ENCODE measurements at regions not wholly inside any gene's neighbourhood (a gene's known extent, or its start where the extent isn't known, plus 50 kb on each side); places are given as distances from the start of the nearest gene placed in this dataset.

DNA sequence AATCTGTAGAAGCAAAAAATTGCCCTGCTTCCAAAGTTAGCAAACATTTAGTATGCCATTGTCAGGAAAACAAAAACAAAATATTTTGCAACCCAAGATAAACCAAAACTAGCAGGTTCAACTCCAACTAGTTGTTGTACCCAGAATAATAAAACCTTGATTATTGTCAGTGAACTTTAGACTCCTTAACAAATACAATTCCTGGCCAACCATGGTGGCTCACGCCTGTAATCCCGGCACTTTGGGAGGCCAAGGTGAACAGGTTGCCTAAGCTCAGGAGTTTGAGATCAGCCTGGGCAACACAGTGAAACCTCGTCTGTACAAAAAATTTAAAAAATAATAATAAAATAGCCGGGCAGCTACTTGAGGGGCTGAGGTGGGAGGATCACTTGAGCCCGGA is 53.6 kb upstream of the EPCAM start:
- DNase-seq = no peak

DNA sequence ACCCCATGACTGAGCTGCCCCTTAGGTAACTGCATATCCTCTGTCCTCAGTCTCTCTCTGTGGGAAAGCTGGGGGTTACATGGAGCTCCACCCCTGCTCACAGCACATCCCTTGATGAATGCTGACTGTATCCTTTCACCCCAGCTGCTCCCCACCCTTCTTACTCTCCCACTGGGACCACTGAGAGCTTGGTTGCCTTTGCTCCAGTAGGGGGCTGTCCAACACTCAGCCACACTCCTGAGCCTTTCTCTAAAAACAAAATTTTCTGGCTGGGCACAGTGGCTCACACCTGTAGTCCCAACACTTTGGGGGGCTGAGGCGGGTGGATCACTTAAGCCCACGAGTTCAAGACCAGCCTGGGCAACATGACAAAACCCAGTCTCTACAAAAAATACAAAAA is 55.4 kb upstream of the EPCAM start:
- DNase-seq = no peak

DNA sequence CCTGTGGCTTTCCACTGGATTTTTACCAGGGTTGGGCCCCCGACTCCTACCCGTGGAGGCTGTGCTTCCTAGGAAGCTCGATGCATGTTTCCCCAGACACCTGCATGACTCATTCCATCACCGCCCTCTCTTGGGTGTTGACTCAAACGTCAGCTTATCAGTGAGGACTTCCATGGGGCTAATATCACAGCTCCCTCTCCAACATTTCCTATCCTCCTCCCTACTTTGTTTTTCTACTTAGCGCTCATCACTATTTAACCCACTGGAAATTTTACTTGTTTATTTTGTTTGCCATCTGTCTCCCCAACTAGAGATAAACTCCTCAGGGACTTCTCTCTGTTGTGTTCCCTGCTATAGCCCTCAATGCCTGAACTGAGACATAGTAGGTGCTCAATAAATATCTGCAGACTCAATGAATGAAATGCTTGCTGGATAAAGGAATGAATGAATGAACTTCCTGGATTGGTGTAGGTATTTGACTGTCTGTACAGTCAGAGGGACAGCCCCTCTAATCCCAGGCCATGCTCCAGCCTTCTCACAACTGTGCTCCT is 55.9 kb upstream of the EPCAM start:
- no peak for DNase-seq

DNA sequence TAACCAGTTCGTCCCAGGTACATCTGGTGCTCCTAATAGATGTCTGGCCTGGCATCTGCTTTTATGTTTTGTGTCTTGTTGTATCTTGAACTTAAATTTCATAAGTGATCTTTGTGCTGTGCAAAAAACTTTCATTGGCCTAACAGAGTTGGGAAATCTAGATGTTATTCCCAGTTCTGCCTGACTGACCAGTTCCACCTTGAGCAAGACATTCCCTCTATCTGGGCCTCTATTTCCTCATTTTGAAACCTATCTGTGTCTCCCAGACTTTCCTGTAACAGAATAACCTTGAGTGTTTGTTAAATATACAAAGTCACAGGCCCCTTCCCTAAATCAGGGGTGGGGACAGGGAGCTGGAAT is 56.6 kb upstream of the EPCAM start:
- DNase-seq = no peak

DNA sequence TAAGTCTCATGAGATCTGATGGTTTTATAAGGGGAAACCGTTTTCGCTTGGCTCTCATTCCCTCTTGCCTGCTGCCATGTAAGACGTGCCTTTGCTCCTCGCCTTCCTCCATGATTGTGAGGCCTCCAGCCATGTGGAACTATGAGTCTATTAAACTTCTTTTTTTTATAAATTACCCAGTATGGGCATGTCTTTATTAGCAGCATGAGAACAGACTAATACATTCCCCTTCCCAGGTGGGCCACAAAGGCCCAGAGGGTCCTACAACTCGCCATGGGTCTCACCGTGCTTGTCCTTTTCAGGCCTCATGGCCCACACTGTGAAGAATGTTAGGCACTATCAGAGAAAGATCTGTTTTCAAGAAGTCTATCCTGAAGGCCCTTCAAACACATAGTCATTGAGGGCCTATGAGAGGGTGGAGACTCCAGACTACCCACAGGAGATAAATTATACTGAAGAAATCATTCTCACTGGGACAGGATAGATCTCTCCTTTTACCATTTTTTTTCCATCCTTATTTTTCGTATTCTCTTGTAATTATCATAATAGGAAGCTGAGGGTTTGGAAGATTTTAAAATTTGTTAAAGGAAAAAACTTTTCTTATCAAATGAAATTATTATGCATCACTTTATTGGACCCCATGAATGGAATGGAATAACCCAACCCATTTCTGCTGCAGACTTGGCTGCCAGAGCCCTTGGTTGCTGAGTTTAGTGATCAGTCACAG is 57.2 kb upstream of the EPCAM start:
- DNase-seq = no peak

DNA sequence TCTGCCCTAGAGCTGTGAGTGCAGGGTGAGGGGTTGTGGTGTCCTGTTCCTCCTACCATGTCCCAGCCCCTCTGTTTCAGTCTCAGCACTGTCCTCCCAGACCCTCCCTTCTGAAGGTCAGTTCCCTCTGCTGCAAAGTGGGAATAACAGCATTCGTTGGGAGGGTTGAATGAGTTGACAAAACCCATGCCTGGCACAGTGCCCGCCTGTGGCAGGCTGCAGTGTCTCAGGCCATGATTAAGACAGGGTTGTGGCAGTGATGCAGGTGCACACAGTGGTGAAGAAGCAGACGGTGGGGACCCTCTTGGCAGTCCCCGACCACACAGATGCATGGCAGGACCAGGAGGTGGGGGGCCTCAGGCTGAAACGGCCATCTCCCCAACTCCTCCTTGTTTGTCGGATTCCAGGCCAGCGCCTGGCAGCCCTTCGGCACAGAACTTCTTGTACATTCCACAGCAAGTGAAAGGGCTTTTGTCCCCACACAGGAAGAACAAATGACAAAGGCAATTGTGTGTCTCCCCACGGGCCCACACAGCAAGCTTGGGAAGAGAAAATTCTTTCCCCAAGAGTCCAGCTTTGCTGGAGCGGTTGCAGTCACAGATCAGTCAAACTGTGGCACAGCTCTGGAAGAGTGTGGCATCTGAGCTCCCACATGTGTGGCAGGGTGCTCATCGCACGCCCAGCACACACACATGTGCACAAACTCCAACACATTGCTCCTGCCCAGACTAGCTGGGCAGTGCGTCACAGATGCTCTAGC is 58.1 kb upstream of the EPCAM start:
- DNase-seq = no peak

DNA sequence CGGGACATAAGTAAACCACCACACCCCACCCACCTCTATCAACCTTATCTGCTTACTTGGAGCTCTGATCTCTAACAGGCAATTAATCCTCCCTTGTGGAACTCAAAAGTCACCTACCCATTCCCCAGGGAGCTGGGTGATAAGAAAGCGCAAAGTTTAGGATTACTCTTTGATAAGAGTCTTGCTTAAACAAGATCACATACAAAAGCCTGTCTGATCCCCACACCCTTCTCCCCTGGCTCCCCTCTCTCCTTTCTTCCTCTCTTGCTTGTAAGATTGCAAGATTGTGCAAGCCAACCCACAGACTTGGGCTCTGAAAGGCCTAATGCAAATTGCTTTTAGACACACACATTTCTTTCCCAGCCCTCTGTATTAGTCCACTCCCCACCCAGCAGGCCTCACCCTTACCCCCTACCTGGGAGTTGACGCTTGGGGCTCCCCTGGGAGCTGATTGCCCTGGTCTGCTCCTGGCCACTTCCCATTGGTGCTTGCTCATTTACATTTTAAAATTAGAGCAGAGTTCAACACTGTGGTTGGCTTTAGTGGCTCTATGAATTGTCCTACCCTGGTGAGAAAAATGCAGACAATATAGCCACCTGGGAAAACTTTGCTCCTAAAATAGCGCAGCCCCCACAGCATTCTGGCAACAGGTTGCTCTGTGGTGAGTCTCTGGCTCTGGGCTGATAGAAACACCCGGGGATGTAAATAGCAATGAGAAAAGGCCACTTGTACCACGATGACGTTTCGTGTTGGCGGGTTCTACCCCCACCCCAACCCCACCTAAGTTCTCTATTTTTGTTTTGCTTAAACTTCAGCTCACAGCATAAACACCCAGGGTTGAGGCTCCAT is 58.9 kb upstream of the EPCAM start:
- DNase-seq = peak in 1 of 2 donors; percentile 27

DNA sequence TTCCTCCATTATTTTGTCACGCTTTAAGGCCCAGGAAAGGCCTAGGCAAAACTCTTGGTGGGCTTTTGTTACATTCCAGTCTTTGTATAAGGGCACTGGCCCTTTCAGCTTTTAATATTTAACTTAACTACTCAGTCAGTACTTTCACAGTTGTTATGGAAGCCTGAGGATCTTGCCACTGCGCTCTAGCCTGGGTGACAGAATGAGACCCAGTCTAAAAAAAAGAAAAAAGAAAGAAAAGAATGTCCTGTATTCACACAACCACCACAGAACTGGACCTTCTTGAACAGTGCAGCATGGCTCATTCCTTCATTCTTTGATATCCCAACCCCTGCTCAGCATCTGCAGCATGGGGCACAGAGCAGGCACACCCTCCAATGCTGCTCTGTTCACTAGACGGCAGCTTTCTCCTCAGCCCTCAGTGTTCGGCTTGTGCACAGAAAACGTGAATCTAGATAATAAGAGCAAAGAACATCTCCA is 59.6 kb upstream of the EPCAM start:
- DNase-seq = no peak

DNA sequence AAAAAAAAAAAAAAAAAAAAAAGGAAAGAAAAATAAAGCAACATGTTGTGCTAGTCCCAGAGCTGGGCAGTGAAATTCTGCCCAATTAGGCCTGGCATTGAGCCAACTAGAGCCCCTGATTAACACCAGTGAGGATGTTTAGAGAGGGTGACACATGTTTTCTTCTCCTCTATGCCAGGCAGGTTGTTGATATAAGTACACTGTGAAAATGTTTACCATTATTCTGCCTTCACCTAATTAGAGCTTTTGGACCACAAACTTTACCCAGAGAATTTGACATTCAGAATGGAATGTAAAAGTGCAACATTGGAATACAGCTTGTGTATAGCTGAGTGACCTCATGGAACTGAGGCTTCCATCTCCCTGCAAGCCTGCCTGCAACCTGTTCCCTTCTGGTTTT is 62.0 kb upstream of the EPCAM start:
- no peak for DNase-seq

DNA sequence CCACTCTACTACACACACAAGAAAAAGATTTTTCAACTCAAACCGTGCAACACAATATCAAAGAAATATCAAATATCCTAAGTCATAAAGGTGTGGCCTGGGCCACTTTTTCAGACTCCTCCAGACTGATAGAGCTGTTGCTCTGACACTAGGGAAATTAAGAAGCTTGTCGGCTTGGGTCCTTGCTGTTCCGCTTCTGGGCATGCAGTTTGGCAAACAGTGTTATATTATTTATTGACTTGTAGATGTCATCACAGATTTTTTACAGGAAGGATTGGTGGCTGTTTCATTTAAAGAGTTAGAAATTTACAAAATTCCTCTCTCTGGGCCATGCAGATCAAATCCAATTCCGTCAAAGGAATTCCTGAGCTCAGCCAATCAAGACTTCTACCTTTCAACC is 64.5 kb upstream of the EPCAM start:
- no peak for DNase-seq

DNA sequence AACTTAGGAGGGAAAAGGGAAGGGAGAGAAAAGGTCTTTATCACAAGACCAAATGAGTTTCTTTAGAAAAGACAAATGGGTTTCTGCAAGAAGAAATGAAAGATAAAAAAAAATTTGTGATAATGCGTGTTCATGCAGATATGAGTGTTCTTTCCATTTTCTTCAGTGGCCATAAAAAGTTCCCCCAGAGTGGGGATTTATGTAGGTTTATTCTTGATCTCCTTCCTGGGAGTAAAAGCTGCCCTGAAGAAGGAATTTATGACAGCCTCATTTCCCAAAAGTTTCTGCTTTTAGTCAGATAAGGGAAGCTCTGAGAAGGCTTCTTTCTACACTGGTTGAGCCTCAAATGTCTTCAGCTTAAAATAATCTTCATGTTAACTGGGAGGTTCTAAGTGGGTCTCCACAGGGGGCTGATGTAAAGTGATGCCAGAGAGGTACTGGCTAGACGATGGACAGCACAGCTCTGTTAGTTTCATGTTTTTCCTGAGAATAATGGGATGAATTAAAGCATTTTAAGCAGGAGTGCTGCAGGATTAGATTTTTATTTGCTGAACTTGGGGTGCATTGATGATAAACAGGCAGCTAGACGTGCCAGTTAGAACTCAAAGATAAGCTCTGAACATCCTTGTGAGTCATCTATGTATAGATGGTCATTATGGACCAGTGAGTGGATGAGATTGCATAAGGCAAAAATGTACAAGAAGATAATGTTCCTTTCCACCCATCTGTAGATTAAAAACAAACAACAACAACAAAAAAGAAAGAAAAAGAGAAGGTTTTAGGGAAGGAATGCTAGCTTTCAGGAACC is 65.6 kb upstream of the EPCAM start:
- no peak for DNase-seq

DNA sequence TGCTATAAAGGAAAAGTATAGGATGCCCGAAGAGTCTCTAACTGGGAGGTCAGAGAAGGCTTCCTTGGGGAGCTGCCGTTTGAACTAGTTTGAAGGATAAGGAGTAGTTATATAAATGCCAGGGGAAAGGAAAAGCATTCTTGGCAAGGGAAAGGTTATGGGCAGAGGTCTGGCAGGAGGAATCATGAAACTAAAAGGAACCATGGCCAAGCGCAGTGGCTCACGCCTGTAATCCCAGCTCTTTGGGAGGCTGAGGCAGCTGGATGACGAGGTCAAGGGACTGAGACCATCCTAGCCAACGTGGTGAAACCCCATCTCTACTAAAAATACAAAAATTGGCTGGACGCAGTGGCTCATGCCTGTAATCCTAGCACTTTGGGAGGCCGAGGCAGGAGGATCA is 66.8 kb upstream of the EPCAM start:
- no peak for DNase-seq

DNA sequence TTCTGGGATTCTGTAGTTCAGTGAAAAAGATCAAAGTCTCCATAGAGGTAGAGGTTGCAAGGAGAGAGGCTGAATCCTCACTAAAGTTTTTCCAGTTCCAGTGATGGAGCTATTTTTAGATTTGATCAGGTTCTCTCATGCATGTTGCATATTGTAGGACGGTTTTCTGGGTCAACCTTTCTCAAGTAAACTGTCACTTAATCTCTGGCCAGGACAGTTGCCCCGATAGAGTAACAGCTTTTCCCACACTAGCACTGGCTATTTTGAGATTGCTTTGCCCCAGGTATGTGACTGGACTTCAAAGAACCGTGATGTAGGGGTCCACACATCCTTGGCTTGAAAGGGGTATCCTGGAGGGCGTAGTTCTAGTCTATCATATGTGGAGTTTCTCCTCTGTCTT is 67.4 kb upstream of the EPCAM start:
- DNase-seq = no peak

DNA sequence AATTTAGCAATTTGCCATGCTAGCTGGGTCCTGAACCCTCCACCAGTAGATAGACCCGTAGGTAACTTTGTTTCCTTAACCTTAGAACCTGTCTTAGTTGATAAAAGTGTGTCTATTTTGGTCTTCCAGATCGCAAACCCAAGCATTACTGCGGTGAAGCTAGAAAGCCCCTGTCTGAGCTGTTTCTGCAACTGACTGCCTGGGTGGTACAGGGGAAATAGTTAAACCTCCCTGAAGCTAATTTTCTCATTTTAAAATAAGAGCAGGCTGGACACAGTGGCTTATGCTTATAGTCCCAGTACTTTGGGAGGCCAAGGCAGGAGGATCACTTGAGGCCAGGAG is 67.9 kb upstream of the EPCAM start:
- DNase-seq = no peak

DNA sequence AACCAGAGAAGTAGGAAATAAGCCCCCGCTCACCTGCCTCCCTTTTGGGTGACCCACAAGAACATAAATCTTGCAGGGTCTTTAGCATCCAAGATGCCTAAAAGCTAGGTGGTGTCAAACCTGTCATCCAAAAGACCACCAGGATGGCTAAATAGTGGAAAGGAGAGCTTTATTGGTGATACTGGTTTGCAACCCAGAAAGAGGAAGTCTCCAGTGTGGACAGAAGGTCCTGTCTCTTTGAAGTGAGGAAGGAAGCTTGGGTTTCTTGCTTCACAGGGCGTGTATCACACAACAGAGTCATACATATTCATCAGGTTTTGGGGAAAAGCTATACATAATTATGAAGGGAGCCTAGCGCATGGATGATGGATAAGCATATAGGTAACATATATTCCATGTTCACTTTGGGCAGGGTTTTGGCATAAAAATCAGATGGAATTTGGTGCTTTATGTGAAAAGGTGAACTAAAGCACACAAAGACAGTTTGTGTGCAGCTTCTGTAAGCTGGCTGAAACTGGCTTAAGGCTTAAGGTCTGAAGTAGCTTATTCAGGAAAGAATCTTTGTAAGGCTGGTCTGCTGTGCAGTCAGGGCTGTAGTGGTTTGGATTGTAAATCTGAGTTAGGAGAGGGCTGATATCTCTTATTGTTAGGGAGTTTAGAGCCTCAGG is 68.4 kb upstream of the EPCAM start:
- DNase-seq = peak; percentile 4 to 35

DNA sequence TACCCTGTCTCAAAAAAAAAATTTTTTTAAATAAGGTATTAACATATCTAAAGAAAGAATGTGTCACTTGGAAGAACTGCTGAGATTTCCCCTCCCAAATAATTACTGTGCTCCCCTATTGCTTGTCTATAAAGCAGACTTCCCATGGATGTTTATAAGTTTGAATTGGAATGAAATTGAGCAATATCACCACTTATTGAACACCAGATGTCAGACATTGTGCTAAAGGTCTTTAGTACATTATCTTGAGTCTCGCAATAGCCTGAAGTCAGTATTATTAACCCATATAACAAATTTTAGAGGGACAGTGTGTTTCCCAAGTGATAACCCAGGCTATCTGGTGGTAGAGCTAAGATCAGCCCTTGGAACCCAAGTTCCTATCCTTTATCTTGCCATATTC is 69.0 kb upstream of the EPCAM start:
- DNase-seq = no peak

DNA sequence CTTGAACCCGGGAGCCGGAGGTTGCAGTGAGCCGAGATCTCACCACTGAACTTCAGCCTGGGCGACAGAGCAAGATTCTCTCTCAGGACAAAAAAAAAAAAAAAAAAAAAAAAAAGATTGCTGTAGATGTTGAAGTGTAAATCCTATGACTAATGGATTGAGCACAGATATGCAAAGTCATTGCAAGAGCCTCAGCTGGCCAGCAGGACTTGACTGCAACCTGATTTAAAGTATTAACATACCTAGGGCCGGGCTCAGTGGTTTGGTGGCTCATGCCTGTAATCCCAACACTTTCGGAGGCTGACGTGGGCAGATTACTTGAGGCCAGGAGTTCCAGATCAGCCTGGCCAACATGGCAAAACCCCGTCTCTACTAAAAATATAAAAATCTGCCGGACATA is 69.6 kb upstream of the EPCAM start:
- DNase-seq = peak in 1 of 2 donors; percentile 26

DNA sequence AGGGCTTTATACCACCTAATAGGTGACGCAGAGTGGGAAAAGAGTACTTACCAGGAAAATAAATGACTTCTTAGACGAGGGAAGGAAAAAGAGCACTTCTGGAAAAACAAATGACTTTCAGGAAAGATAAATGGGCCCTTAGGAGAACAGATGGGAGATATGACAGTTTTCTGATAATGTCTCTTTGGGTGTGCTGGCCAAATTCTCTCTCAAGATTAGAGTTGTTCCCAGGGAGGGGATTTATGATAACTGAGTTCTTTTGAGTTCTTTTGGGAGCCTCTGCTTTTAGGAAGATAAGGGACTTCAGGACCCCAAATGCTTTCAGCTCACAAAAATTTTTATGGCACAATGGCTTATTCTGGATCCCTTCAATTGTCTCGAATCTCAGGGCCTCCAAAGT is 70.3 kb upstream of the EPCAM start:
- DNase-seq = no peak

DNA sequence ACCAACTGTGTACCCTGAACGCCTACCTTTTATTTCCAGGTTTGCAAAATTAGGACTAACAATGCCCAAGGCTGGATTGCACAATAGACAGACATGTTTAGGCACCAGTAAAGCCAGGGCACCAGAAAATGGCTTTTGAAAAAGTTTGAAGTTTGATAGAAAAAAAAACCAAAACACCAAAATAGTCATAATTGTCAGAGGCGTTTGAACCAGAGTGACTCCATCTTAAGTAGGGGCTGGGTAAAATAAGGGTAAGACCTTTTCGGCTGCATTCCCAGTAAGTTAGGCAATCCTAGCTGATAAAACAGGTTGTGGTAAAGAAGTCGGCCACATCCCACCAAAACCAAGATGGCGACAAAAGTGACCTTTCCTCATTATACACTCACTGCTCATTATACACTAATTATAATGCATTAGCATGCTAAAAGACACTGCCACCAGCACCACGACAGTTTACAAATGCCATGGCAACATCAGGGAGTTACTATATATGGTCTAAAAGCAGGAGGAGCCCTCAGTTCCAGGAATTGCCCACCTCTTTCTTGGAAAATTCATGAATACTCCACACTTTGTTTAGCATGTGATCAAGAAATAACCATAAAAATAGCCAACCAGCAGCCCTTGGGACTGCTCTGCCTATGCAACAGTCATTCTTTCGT is 71.2 kb upstream of the EPCAM start:
- DNase-seq = no peak

DNA sequence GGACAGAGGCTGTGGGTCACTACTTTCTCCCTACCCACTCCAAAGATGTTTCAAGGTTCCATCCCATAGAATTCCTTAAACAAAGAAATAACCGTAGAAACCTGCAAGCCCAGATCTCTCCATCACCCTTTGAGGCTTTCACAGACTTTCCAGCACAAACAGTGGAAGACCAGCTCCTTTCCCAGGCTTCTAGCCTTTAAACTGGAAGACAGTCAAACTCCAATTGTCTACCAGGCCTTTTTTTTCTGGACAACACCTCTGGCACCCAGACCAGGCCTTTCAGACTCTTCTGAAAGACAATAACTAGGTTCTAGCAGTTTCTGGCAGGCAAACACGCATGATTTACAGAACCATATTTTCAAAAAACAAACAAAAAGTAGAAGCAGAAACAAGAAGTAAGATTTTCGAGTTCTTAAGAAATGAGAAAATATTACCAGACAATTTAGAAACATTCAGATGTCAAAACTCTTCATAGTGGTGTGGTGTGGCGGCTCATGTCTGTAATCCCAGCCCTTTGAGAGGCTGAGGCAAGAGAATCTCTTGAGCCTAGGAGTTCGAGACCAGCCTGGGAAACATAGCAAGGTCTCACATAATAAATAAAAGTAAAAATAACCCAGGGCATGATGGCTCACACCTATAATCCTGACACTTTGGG is 73.0 kb upstream of the EPCAM start:
- peak in 1 of 2 donors; percentile 25 for DNase-seq
